Tongue (tissue), 1 donor: ENCODE measurements at regions not wholly inside any gene's neighbourhood (a gene's known extent, or its start where the extent isn't known, plus 50 kb on each side); places are given as distances from the start of the nearest gene placed in this dataset.
A peak's percentile ranks its signal among the peaks of the same experiment; 100 is the strongest.

Experiments used
- DNase-seq: peaks from one replicate; pipeline ENCODE4 v3.0.0-alpha.2; 2015

DNA sequence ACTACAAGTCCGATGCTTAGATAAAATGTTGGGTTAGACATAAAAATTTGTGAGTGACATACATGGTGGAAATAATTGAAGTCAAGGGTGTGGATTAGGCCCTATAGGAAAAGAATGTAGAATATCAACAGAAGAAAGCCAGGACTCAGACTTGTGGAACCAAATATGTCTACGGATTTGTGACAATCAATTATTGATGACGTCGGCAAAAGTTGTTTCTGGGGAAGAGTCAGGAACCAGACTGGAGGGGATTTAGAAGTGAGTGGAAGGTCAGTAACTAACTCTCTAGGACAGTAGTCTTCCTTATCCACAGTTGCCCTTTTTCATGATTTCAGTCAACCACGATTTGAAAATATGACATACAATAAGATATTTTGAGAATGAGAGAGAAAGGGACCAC is 130.9 kb upstream of the TANK start:
- DNase-seq = no peak

DNA sequence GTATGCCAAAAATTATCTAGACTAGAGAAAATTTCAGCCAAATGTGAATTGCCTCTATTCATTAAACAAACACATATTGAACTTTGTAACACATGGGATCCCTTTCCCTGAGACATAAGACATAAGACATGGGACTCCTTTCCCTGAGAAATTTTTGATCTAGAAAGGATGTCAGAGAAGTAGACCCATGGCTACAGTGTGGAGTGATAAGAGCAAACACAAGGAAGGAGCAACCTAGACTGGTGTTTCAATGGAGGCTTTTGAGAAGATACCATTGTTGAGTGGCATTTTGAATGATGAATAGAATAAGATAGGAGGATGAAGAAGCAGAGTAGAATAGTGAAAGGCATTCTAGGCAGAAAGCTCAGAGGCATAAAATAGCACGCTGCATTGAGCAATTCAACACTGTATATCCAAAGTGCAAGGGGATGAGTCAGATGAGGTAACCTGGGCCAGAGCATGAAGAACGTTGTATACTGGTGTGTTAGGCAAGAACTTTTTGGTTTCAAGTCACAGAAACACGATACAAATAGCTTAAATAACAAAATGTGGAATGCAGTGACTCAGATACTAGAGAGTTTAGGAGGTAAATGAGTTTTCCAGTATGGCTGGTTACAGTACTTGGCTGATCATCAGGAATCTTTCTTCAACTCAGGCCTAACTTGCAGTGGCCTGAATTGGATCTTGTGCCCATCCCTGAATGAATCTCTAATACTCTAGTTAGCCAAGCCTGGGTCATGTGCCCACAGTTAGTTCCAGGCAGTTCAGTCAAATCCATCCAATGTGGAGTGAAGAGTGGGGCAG is 129.8 kb upstream of the TANK start:
- DNase-seq = no peak

DNA sequence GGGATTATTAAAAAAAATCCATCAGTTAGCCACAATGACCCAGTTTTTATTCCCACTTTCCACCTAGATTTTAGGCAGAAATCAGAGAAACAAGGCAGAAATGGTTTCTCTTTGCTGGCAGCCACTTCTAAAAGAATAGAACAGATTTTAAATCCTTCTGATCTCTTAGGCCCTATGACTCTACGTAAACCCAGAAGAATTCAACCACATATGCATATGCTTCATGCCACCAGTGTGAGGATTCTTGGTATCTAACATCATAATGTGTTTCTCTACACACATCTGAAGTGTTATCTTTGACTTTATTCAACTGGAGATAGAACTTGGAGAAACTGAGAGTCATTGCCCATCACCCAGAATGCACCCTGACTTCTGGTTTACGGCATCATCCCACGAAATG is 128.7 kb upstream of the TANK start:
- DNase-seq = no peak

DNA sequence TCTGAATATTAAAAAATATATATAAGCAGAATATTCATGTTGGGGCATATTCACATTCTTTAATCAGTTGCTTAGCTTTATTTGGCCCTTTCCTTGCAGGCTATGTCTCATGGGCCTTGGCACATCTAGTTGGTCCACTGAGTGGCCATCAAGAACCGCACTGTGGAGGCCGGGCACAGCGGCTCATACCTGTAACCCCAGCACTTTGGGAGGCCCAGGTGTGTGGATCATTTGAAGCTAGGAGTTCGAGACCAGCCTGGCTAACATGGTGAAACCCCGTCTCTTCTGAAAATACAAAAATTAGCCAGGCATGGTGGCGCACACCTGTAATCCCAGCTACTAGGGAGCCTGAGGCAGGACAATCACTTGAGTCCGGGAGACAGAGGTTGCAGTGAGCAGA is 127.6 kb upstream of the TANK start:
- DNase-seq = no peak

DNA sequence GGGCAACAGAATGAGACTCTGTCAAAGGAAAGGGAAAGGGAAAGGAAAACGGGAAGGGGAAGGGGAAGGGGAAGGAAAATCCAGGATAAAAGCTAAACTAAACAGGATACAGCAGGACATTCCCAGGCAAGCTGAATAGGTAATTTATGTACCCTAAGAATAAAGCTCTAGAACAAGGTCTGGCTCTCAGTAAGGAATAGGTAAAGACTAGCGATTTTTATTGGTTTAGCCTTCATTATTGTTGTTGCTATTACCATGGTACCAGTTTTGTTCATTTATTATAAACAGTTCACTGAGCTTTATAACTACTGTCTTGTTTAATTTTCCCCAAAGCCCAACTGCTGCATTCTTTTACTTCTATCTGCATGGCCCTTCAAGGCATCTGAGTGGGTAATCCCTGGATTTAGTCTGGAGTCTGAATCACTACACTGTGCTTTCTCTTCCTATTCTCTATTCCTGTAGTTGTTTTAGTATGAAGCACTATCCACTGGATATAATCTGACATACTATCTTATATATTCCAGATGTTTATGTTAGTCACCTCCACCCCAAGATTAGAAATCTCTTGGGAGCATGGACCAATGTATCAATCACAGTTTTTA is 127.1 kb upstream of the TANK start:
- DNase-seq = no peak

DNA sequence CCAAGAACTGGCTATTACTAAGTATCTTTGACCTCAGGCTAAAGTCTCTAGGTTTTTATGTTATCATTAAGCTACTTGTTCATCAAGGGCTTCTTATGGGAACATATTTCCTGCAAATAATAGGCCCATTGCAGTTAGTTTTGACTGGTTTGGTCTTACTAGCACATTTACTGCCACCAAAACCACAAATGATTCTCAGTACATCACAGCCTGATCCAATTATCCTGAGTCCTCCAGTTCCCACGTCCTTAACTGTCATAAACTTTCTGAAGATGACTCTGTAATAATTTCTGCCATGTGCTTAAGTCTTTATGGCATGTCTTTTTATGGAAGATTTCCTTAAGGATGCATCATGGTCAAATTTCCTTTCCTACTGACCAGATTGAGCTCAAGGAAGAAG is 123.3 kb upstream of the TANK start:
- no peak for DNase-seq

DNA sequence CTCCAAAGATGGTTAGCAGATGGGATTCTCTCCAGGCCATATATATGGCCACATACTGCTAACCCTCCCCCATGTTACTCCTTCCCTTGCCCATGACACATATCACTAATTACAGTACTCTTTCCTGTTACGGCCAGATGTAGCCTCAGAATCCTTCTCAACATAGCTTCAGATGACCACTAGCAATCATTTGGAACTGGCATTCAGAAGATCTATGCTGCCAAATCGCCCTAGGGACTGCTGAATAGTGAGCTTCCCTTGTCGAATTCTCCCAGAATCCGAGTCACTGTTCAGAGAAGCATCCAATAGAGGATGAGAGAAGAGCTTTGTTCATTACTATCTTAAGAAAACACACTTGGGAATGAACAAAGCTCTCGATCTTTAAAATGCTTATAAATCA is 121.2 kb upstream of the TANK start:
- no peak for DNase-seq

DNA sequence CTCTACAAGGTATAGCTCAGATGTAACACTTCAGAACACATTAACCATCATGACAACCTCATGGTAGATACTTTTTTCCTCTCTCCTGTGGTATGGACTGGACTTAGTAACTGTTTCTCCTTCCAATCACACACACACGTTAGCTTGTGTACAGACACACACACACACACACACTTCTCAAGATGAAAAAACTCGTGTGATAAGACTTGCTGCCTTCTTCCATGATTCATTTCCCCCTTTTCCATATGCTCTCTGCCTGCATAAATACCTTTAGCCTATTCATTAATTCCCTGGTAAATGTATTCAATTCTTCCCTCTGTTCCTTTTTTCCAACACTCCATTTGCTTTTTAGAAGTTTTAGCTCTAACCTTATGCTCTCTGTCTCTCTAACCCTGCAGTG is 118.9 kb upstream of the TANK start:
- no peak for DNase-seq

DNA sequence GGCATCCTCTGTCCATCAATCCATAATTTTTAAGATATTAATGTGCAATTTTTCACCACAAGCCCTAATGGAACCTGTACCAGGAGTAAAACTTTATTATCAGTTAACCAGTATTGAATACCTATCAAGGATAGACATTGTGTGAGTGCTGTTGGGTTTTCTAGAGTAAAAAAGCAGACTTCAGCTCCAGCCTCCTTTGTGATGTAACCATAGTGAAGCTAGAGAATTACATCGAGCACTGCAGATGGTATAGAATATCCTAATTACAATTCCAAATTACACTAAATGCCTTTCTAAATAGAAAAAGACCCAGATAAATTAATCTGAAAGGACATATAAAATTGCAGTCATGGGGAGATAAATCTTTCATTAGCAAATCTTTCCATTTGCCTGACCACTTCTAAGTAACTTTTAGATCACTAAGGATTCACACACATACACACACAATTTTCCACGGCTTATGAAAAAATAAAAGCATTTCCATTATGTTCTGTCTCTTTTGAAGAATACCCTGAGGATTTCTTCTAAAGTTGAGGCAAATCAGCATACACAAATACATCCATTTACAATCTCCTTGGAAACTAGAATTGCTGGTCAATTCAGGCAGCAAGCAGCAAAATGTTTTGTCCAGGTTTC is 117.1 kb upstream of the TANK start:
- peak; percentile 5 for DNase-seq

DNA sequence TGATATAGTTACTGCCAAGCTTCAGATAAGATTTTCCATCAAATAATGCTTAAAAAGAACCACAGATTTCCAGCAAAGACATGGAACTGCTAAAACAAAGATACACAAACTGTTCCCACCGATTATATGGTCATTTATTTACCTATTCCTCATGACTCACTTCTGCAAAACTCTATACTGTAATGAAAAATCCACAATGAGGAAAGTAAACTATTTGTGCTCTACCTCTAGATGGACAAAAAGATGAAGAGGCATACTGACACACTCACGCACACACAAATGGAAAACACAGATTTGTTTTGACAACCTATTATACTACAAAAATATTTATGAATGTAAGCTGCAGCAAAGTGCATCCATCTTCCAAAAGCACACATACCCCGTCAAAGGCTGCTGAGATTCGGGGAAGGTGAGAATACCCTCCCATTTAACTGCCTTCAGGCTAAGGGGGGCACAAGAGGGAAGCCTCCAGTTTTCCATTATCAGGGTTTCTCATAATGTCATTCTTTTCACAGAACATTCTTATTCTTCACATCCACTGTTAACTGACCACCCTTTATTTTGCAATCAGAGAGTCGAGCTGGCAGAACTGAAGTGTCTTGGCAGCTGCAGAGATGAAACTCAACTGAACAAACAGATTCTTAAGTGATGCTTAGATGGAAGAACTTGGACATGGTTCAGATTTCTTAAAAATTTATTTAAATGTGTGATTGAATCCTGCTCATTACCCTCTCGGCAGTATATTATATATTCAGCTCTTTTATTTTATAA is 115.9 kb upstream of the TANK start:
- peak; percentile 13 for DNase-seq

DNA sequence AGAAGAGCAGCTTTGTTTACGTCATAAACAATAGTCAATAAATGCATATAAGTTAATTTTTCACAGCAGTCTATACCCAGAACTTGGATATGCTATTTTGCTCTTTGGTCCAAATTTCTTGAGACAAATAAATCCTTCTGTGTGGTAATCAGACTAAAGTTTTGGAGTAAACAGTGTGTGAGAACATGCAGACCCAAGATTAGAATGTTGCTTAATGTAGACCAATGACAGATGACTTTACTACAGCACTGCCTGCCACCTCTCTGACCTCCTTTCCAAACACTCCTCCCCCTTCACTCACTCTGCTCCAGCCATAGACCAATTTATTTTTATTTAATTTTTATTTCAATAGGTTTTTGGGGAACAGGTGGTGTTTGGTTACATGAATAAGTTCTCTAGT is 115.3 kb upstream of the TANK start:
- no peak for DNase-seq

DNA sequence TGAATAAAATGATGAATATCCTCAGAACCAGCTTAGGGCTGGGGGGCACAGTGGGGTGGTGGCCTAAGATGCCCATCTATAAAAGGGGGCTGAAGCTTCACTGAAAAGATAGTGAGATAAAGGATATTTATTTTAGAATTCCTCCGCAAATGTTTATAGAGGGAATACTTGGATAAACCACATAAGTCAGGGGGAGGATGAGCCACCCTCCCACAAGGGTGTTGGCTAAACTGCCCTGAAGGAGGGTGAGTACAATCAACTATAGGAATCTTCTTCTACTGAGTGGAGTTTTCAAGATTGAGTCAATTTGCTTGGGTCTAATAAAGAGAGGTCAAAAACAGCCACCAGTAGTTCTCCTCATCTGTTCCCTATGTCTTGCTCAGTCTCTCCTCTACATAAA is 114.5 kb upstream of the TANK start:
- DNase-seq = no peak

DNA sequence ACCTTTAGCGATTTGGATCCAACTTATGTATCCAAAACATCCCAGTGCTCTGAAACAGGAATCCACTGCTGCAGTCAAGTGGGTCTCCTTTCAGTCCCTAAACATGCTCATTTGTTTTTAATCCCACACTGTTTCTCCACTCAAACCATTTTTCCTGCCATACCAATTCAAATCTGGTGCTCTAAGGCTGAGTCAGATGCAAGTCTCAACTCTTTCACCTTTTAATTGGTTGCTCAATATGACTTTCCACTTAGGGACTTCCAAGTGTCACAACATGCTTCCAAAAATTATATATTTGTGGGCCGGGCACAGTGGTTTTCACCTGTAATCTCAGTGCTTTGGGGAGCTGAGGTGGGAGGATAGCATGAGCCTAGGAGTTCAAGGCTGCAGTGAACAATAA is 113.4 kb upstream of the TANK start:
- DNase-seq = no peak

DNA sequence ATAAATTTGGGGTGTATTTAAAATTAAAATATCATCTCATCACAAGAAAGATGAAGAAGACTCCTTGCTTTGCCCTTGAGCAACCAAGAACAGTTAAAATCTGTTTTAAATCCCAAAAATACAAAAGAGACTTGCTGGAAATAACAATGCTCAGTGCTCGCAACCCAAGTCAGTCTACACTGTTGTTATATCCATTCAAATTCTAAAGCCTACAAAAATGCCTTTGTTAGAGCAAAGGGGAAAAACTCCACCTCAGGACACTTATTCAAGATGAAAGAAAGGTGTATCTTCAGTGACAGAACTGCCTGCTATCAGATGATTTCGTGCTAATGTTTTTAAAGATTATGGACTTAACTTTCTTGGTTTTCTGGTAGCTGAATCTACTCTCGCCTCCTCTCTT is 111.9 kb upstream of the TANK start:
- DNase-seq = no peak

DNA sequence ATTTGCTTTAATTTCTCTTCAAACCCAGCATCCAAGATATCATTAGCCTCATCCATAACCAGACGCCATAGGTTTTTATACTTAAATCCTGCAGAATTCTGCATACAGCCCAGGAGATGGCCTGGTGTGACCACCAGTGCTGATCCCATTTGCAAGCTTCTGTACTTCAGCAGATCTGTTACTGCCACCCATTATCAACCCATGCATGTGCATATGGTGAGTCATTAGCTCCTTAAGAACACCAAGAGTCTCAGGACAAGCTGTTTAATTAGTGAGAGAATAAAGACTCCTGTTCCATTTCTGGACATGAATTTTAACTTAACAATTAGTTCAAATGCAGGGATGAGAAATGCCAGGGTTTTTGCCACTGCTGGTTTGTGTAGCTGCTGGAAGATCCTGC is 110.7 kb upstream of the TANK start:
- DNase-seq = no peak

DNA sequence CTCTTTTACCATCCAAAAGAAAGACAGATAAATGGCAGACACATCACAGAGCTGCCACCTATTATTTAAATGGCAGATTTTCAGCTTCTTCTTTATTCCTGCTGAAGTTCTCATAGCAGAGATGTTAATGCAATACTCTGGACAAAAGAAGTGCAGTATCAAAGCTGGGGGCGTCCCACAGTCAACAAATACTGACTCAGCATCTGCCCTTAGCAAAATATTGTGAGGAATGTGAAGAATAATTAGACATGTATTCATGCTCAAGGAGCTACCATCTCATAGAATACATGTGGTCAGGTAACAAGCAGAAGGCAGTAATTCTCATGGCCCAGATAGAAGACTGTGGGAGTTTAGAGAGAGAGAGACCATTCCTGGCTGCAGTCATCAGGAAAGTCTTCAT is 108.0 kb upstream of the TANK start:
- no peak for DNase-seq

DNA sequence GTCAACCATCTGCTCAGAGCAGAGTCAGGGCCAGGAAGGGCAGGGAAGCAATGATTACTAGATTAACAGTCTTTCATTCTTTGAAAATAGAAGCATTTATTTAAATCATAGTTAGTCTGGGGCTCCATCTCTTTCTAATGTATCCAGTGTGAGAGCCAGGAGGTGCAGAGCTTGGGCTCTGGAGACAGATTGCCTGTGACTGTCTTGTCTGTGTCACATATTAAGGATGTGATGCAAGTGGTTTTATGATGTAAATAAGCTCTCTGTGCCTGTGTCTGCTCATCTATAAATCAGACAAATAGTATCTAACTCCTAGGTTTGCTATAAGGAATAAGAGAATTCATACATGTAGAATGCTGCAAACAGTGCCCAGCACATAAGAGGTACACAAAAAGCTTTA is 104.9 kb upstream of the TANK start:
- no peak for DNase-seq

DNA sequence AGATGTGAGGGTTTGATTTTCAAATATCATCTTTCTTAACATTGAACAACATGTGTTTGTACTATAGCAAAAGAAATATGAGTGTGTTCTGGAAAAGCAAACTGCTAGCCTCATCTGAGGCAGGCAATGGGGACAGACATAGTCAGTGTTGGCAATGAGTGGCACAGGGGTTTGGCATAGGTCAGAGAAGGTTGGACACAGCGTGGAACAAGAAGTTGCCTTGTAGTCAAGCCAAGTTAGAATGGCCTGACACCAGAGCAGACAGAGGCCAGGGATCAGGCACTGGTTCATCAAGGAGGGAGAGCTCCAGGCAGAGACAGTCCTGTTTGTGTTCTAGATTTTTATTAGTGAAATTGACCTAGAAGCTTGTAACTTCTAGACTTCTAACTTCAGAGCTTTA is 100.8 kb upstream of the TANK start:
- DNase-seq = no peak

DNA sequence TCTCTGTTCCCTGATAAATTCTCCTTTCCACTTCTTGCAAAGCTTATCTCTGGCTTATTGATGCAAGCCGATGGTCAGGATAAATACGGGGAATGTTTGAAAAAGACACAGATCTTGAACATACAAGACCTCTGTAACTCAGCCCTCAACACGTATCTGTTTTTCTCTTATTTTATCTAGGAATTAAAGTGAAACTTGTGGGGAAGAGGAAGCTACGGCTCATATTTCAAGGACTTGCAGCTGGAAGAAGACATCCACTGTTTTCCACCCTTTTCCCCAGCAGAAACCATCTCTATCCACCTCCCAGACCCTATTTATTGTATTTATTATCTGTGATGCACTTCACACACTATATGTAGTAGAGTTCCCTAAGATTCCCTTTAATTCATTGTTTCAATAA is 98.4 kb upstream of the TANK start:
- no peak for DNase-seq

DNA sequence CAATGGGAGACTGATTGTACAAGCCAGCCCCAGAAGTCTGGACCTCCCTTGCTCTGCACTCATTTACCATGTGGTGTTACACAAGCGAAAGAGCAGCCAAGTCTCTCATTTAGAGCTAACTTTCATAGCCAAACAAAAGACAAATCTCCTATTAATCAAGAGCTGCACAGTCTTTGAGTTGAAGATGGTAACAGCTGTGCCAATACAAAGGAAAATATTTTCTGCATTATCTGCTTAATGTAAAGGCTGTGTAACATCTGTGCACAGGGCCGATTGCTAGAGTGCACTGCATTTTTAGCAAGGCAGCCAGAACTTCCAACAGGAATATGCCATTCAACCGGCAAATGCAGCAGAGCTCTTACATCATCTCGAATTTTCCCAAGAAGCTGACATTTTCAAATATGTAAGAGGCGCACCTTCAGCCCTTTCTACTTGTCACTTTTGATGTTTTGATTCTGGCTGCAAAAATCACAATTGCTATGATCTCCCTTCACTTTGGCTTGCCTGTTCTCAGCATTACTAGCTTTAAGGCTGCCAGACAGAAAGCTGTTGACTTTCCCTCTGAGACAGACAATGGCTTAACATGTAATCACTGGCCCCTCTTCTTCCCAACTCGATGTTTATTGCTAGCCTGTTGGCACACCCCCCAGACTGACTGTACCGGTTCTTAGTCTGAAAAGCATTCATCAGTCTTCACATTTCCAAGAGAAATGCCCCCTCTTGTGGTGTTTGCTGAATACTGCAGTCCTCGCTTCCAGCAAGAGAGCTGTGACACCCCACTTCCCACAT is 96.9 kb upstream of the TANK start:
- DNase-seq = peak; percentile 94

DNA sequence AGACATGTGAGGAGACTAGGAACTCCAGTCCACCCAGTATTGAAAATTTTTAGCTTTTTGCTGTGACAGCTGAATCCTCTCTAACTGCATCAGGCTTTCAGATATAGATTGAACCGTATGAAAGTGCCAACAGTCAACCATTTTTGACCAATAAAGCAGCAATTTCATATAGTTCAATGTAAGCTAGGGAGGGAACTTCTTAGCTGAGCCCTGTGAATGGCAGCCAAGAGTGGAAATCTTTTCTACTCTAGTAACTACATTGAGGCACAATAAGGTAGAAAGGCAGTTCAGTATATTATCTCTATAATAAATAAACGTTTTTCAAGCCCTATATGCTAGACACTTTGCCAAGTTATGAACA is 96.3 kb upstream of the TANK start:
- peak; percentile 17 for DNase-seq

DNA sequence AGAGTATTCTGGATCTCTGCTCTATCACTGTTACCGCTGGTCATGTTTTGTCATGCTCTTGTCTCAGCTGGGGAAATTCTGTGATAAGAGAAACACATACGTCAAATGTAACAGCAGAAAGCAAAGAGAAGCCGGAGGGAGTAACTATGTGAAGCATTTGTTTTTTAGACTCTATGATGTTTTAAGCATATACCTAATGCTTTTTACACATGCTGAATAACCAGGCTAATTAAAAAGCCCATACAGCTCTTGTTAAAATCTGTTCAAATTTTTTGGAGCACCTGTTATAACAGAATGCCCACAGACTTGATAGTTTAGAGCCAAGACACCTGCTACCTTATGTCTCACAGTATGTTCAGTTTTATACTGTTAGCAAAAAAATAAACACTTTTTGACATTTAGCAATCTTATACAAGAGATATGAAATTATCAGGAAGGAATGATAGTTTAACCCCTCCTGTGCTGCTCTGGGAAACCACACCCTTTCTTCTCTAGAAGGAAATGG is 92.3 kb upstream of the TANK start:
- no peak for DNase-seq
